ENCODE measurements at regions not wholly inside any gene's neighbourhood (a gene's known extent, or its start where the extent isn't known, plus 50 kb on each side); places are given as distances from the start of the nearest gene placed in this dataset.
"Not testable (repeated sequence)": the region's sequence is repeated elsewhere in the genome, so short reads cannot be mapped to it uniquely, and the experiment has no call there.

- no peak for TF ChIP-seq CTCF (IDR thresholded peaks at IDR 0.05)
- H3K36me3 Mint-ChIP-seq (ENCODE audit: low read depth): no peaks in the 10 kb centered on the region
- intact Hi-C loops (cut with micrococcal nuclease): no loop called here
- H3K9me3 Mint-ChIP-seq: no peaks in the 10 kb centered on the region
- no peak overlapping the region for H3K4me3 Mint-ChIP-seq
- ChIA-PET POLR2A (no interaction called here), CTCF (no interaction called here)
- DNase-seq (no peak), ATAC-seq (no peak)
- H3K4me1 Mint-ChIP-seq (ENCODE audit: low read depth): no peaks in the 10 kb centered on the region
- no peaks in the 10 kb centered on the region for H3K27me3 Mint-ChIP-seq
- no peak overlapping the region for H3K27ac Mint-ChIP-seq
These were observed 214.3 kb upstream of the SPRY1 start for GRCh38 chr4:123182289-123182688.

GRCh38 chr4:123183308-123183707 is 213.3 kb upstream of the SPRY1 start:
- H3K4me1 Mint-ChIP-seq (ENCODE audit: low read depth): no peaks in the 10 kb centered on the region
- H3K27ac Mint-ChIP-seq: no peak overlapping the region
- no peak for TF ChIP-seq CTCF (IDR thresholded peaks at IDR 0.05)
- ATAC-seq: no peak
- H3K4me3 Mint-ChIP-seq: no peak overlapping the region
- no peaks in the 10 kb centered on the region for H3K9me3 Mint-ChIP-seq
- no peak for DNase-seq
- no peaks in the 10 kb centered on the region for H3K36me3 Mint-ChIP-seq (ENCODE audit: low read depth)
- CTCF ChIA-PET: no interaction called here
- intact Hi-C loops (cut with micrococcal nuclease): no loop called here
- POLR2A ChIA-PET: no interaction called here
- H3K27me3 Mint-ChIP-seq: no peaks in the 10 kb centered on the region

GRCh38 chr4:123183754-123184153 is 212.8 kb upstream of the SPRY1 start:
- DNase-seq; POLR2A ChIA-PET; H3K27me3 Mint-ChIP-seq; H3K4me1 Mint-ChIP-seq (ENCODE audit: low read depth); CTCF ChIA-PET; H3K27ac Mint-ChIP-seq; H3K36me3 Mint-ChIP-seq (ENCODE audit: low read depth); intact Hi-C loops (cut with micrococcal nuclease); H3K9me3 Mint-ChIP-seq; H3K4me3 Mint-ChIP-seq; ATAC-seq: not testable (repeated sequence)

- TF ChIP-seq CTCF (IDR thresholded peaks at IDR 0.05): no peak
- intact Hi-C loops (cut with micrococcal nuclease): no loop called here
- Mint-ChIP-seq H3K27ac (no peak overlapping the region), H3K4me3 (no peak overlapping the region), H3K4me1 (ENCODE audit: low read depth) (no peaks in the 10 kb centered on the region), H3K36me3 (ENCODE audit: low read depth) (peaks cover 3% of the 10 kb centered on the region), H3K9me3 (no peaks in the 10 kb centered on the region), H3K27me3 (no peaks in the 10 kb centered on the region)
- CTCF ChIA-PET: no interaction called here
- POLR2A ChIA-PET: no interaction called here
- ATAC-seq: no peak
- DNase-seq: no peak
These were observed 209.9 kb upstream of the SPRY1 start for GRCh38 chr4:123186731-123187130.

GRCh38 chr4:123190176-123190575 is 206.4 kb upstream of the SPRY1 start:
- H3K36me3 Mint-ChIP-seq (ENCODE audit: low read depth): peaks cover 5% of the 10 kb centered on the region
- intact Hi-C loops (cut with micrococcal nuclease): no loop called here
- TF ChIP-seq CTCF (IDR thresholded peaks at IDR 0.05): no peak
- ChIA-PET POLR2A (no interaction called here), CTCF (no interaction called here)
- H3K27me3 Mint-ChIP-seq: no peaks in the 10 kb centered on the region
- ATAC-seq (no peak), DNase-seq (no peak)
- H3K4me1 Mint-ChIP-seq (ENCODE audit: low read depth): no peaks in the 10 kb centered on the region
- H3K27ac Mint-ChIP-seq: no peak overlapping the region
- H3K4me3 Mint-ChIP-seq: no peak overlapping the region
- H3K9me3 Mint-ChIP-seq: no peaks in the 10 kb centered on the region

GRCh38 chr4:123191728-123192127 is 204.9 kb upstream of the SPRY1 start:
- H3K27ac Mint-ChIP-seq: no peak overlapping the region
- ChIA-PET CTCF (interaction anchor here (1.3 kb wide), 1 partner anchor 434 kb away, joined by 4 read pairs; no protein-coding TSS in a partner anchor), POLR2A (no interaction called here)
- peaks cover 7% of the 10 kb centered on the region for H3K36me3 Mint-ChIP-seq (ENCODE audit: low read depth)
- intact Hi-C loops (cut with micrococcal nuclease): no loop called here
- DNase-seq: no peak
- no peaks in the 10 kb centered on the region for H3K27me3 Mint-ChIP-seq
- no peaks in the 10 kb centered on the region for H3K9me3 Mint-ChIP-seq
- H3K4me3 Mint-ChIP-seq: no peak overlapping the region
- ATAC-seq: no peak
- TF ChIP-seq CTCF (IDR thresholded peaks at IDR 0.05): no peak
- no peaks in the 10 kb centered on the region for H3K4me1 Mint-ChIP-seq (ENCODE audit: low read depth)

Measured in activated CD8-positive, alpha-beta T cell treated with anti-CD3 and anti-CD28 coated beads for 36 hours (primary cell).